Spinal cord (tissue), 9 donors: ENCODE measurements at regions not wholly inside any gene's neighbourhood (a gene's known extent, or its start where the extent isn't known, plus 50 kb on each side); places are given as distances from the start of the nearest gene placed in this dataset.

Experiments used
- DNase-seq, 6 donors: peaks; one replicate each; pipeline versions ENCODE4 v3.0.0 to v3.0.0-alpha.2; 2013 to 2015; ENCODE audit warnings: low spot score in 6 of 6, low read depth in 4 of 6
- H3K27ac ChIP-seq: one replicate; pipeline ENCODE4 v1.5.1; 2013; ENCODE audit warnings: low read depth, low read length, control low read depth
- H3K27me3 ChIP-seq: one replicate; pipeline ENCODE4 v1.6.1; 2013; ENCODE audit warnings: low read length; ENCODE audit not compliant: control insufficient read depth, insufficient read depth
- H3K36me3 ChIP-seq: one replicate; pipeline ENCODE4 v1.6.1; 2013; ENCODE audit warnings: low read length; ENCODE audit not compliant: control insufficient read depth, insufficient read depth
- H3K4me1 ChIP-seq: one replicate; pipeline ENCODE4 v1.6.1; 2013; ENCODE audit warnings: low read length; ENCODE audit not compliant: control insufficient read depth, insufficient read depth
- H3K4me3 ChIP-seq: one replicate; pipeline ENCODE4 v1.5.1; 2013; ENCODE audit warnings: low read depth, low read length, control low read depth
- H3K9me3 ChIP-seq: one replicate; pipeline ENCODE4 v1.6.1; 2013; ENCODE audit warnings: low read length; ENCODE audit not compliant: control insufficient read depth, insufficient read depth
- WGBS: methylation state at CpG from one replicate; pipeline ENCODE4 v1.1.5; 2013; ENCODE audit warnings: missing lambda C conversion rate; ENCODE audit not compliant: insufficient coverage; 5-methylcytosine and 5-hydroxymethylcytosine counted together
- donor health status: healthy.

DNA sequence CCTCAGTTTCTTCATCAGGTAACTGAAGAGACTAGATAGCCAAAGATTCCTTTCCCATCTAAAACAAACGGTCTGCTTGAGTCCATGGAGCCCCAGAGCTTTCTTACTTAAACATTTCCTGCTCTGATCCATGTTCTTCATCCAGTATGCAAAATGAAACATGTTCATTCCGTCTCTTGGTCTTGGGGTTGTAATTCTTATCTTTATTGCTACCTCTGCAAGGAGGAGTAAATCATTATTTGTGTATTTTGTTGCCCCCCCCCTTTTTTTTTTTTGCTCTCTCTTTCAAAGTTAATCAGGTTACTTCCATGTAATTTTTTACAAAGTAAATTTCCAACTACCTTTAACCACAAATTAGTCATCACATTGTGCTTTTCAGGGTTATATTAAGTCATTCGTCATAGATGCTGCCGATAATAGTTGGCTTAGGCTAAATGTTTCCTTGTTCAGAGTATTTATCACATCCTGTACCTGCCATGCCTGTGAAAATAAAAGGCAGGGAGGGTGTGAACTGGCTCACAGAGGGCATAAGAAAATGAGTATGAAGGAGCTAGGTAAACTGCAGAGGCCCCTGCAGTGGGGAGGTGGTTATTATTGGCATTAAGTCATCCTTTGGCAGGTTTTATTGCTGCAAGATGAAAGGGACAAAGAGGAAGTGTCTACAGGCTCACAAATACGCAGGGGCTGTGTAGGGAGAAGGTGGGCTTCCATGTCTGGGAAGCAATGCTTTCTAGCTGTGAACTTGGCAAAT, 76.7 kb upstream of the HS3ST1 start:
- no peak overlapping the region for H3K4me3 ChIP-seq
- peak in 1 of 6 donors; percentile 35 for DNase-seq
- peaks cover 3% of the 10 kb centered on the region for H3K4me1 ChIP-seq
- WGBS = no CpG with 5 or more reads among the region's 5 CpGs
- H3K27me3 ChIP-seq = no peaks in the 10 kb centered on the region
- H3K36me3 ChIP-seq = no peaks in the 10 kb centered on the region
- H3K9me3 ChIP-seq = no peaks in the 10 kb centered on the region
- H3K27ac ChIP-seq = no peak overlapping the region

DNA sequence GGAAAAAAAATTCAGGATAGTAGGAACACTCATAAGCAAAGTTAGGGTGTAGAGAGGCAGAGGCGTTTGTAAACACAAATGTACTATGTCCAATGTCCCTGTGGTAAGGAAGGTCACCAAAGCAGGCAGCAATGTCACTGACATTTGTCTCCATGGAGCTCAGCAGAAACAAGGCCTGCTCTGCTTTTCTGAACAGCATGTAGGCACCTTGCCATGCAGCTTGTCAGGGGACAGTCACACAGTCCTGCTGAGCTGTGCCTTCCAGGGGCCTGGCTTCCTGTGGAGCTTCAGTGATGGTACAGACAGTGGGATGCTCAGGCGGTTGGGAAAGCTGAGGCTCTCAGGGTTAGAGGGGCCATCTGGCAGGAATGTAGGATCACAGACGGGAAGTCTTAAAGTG, 74.5 kb upstream of the HS3ST1 start:
- DNase-seq = peak in 2 of 6 donors; percentile 24 to 33
- no peaks in the 10 kb centered on the region for H3K9me3 ChIP-seq
- H3K27ac ChIP-seq = no peak overlapping the region
- WGBS = 31% methylated on average over 3 of the region's 3 CpGs
- peaks cover 3% of the 10 kb centered on the region for H3K4me1 ChIP-seq
- H3K27me3 ChIP-seq = no peaks in the 10 kb centered on the region
- no peak overlapping the region for H3K4me3 ChIP-seq
- no peaks in the 10 kb centered on the region for H3K36me3 ChIP-seq

- H3K4me3 ChIP-seq = no peak overlapping the region
- H3K27me3 ChIP-seq = no peaks in the 10 kb centered on the region
- DNase-seq = no peak
- 97% methylated on average over 3 of the region's 3 CpGs for WGBS
- no peak overlapping the region for H3K27ac ChIP-seq
- peaks cover 3% of the 10 kb centered on the region for H3K9me3 ChIP-seq
- H3K36me3 ChIP-seq = no peaks in the 10 kb centered on the region
- H3K4me1 ChIP-seq = no peaks in the 10 kb centered on the region
These were observed 69.3 kb upstream of the HS3ST1 start for GRCh38 chr4:11497972-11498371.

- WGBS = no CpG with 5 or more reads among the region's 1 CpG
- H3K4me1 ChIP-seq = no peaks in the 10 kb centered on the region
These were observed 68.6 kb upstream of the HS3ST1 start for GRCh38 chr4:11497212-11497806.

DNA sequence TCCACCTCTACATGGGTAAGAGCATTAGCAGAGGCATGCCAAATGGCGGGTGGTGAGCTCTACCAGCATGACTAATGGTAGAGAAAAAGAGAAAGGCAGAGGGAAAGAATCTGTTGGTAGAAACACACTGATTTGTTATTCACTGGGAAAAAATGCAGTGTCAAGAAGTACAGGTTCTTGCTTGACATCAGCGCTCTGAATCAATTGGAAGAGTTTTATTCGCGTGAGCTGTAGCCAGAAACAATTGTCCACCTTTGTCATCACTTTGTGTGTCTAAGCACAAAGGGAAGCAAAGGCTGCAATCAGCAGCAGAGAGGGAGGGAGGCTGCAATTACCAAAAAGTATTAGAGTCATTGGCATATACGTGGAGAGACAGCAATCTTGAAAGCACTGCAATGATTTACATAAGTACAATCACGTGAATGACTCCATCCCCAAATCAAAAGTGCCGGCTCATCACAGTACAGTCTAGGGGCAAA, 67.7 kb upstream of the HS3ST1 start:
- WGBS = 54% methylated on average over 3 of the region's 7 CpGs

More at GRCh38 chr4:11497212-11497806, 68.6 kb upstream of the HS3ST1 start:
- no peaks in the 10 kb centered on the region for H3K36me3 ChIP-seq
- no peaks in the 10 kb centered on the region for H3K27me3 ChIP-seq
- H3K9me3 ChIP-seq = peaks cover 3% of the 10 kb centered on the region
- DNase-seq = no peak
- no peak overlapping the region for H3K4me3 ChIP-seq
- no peak overlapping the region for H3K27ac ChIP-seq

GRCh38 chr4:11495818-11496217, 67.1 kb upstream of the HS3ST1 start:
- no CpG with 5 or more reads among the region's 2 CpGs for WGBS
- DNase-seq = no peak
- Histone ChIP-seq H3K4me1 (no peaks in the 10 kb centered on the region), H3K27me3 (no peaks in the 10 kb centered on the region), H3K36me3 (no peaks in the 10 kb centered on the region), H3K4me3 (no peak overlapping the region), H3K27ac (no peak overlapping the region), H3K9me3 (peaks cover 3% of the 10 kb centered on the region)

More for the DNA sequence above, 67.7 kb upstream of the HS3ST1 start:
- peaks cover 3% of the 10 kb centered on the region for H3K9me3 ChIP-seq
- no peaks in the 10 kb centered on the region for H3K36me3 ChIP-seq
- no peaks in the 10 kb centered on the region for H3K4me1 ChIP-seq
- DNase-seq = no peak
- no peaks in the 10 kb centered on the region for H3K27me3 ChIP-seq
- no peak overlapping the region for H3K27ac ChIP-seq
- H3K4me3 ChIP-seq = no peak overlapping the region

- Histone ChIP-seq H3K4me3 (no peak overlapping the region), H3K36me3 (no peaks in the 10 kb centered on the region), H3K27ac (no peak overlapping the region), H3K9me3 (peaks cover 3% of the 10 kb centered on the region), H3K27me3 (no peaks in the 10 kb centered on the region), H3K4me1 (no peaks in the 10 kb centered on the region)
- DNase-seq = no peak
These were observed 66.6 kb upstream of the HS3ST1 start for GRCh38 chr4:11495291-11495690.

GRCh38 chr4:11494232-11494631, 65.5 kb upstream of the HS3ST1 start:
- Histone ChIP-seq H3K9me3 (peaks cover 3% of the 10 kb centered on the region), H3K27me3 (no peaks in the 10 kb centered on the region), H3K36me3 (no peaks in the 10 kb centered on the region), H3K4me1 (no peaks in the 10 kb centered on the region), H3K4me3 (no peak overlapping the region), H3K27ac (no peak overlapping the region)
- peak in 2 of 6 donors; percentile 9 to 81 for DNase-seq
- WGBS = no CpG with 5 or more reads among the region's 3 CpGs

DNA sequence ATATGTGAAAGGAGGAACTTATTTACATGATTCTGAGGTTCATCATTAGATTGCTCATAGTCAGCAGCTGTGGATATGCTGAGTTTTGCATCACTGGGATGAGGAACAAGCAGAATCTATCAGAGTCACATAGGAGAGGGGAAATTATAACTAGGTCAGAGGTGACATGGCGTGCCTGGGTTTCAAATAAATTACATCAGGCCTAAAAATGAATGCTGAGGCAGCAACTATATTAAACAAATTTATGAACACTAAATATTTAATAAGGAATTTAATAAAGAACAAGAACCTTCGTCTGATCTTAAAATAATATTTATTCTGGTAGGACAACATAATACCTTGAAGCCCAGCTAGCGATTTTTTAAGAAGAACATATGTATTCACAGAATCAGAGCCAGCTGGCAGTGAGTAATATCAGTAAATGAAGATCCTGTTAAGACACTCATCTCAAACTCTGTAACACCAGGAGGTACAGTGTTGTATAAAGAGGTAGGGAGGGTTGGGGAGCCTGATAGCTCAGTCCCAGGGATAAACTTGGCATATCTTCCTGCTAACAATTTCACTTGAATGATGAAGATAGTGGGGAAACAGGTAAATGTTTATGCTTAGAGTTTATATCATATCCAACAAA, 60.9 kb upstream of the HS3ST1 start:
- no peak overlapping the region for H3K4me3 ChIP-seq
- WGBS = no CpG with 5 or more reads among the region's 3 CpGs
- no peaks in the 10 kb centered on the region for H3K9me3 ChIP-seq
- DNase-seq = no peak
- no peaks in the 10 kb centered on the region for H3K27me3 ChIP-seq
- no peaks in the 10 kb centered on the region for H3K36me3 ChIP-seq
- no peaks in the 10 kb centered on the region for H3K4me1 ChIP-seq
- H3K27ac ChIP-seq = no peak overlapping the region
